GM23338 (cell line): ENCODE measurements at regions not wholly inside any gene's neighbourhood (a gene's known extent, or its start where the extent isn't known, plus 50 kb on each side); places are given as distances from the start of the nearest gene placed in this dataset.

ENCODE experiments used
- ATAC-seq: fragments of 200-7000 bp; cut with Tn5 transposase; 3 replicates; pipeline ENCODE4 v1.9.1; 2020
- DNase-seq: peaks from one replicate; pipeline ENCODE4 v3.0.0-alpha.2; 2015; ENCODE audit warnings: low spot score
- H2AFZ ChIP-seq: fragments of 200-600 bp; sonication (generic); 2 replicates; pipeline ENCODE4 v1.8.0; 2016; ENCODE audit warnings: antibody characterized with exemption, mild to moderate bottlenecking, moderate library complexity
- H3F3A ChIP-seq: fragments of 200-600 bp; sonication (generic); replicated peaks from 2 replicates; pipeline ENCODE4 v1.8.0; 2017; ENCODE audit warnings: antibody characterized with exemption, mixed run types, low read depth
- H3K27ac ChIP-seq: fragments of 200-600 bp; sonication (generic); 2 replicates; pipeline ENCODE4 v1.6.1; 2016; ENCODE audit warnings: low read depth
- H3K27me3 ChIP-seq: fragments of 200-600 bp; sonication (generic); 2 replicates; pipeline ENCODE4 v1.8.0; 2016; ENCODE audit warnings: mild to moderate bottlenecking, mixed run types, moderate library complexity; ENCODE audit not compliant: insufficient read depth
- H3K36me3 ChIP-seq: fragments of 200-600 bp; sonication (generic); 2 replicates; pipeline ENCODE4 v1.8.0; 2016; ENCODE audit warnings: mild to moderate bottlenecking; ENCODE audit not compliant: insufficient read depth
- H3K4me1 ChIP-seq: fragments of 200-600 bp; sonication (generic); 2 replicates; pipeline ENCODE4 v1.8.0; 2016; ENCODE audit warnings: mild to moderate bottlenecking, moderate library complexity; ENCODE audit not compliant: insufficient read depth
- H3K4me2 ChIP-seq: fragments of 200-600 bp; sonication (generic); 2 replicates; pipeline ENCODE4 v1.7.1; 2017; ENCODE audit warnings: mixed run types
- H3K4me3 ChIP-seq: fragments of 200-600 bp; sonication (generic); 2 replicates; pipeline ENCODE4 v1.6.1; 2016; ENCODE audit warnings: mixed run types
- H3K79me2 ChIP-seq: fragments of 200-600 bp; sonication (generic); replicated peaks from 2 replicates; pipeline ENCODE4 v1.8.0; 2017; ENCODE audit warnings: mild to moderate bottlenecking; ENCODE audit not compliant: insufficient read depth
- H3K9me2 ChIP-seq: fragments of 200-600 bp; sonication (generic); 2 replicates; pipeline ENCODE4 v1.8.0; 2017; ENCODE audit not compliant: insufficient read depth
- H4K20me1 ChIP-seq: fragments of 200-600 bp; sonication (generic); replicated peaks from 2 replicates; pipeline ENCODE4 v1.8.0; 2017; ENCODE audit warnings: mild to moderate bottlenecking; ENCODE audit not compliant: insufficient read depth
- H3K27ac Mint-ChIP-seq: 2 replicates; pipeline ENCODE4 v1.8.0; 2020; ENCODE audit warnings: inconsistent platforms, mild to moderate bottlenecking, moderate library complexity, mixed read lengths
- H3K27me3 Mint-ChIP-seq: 3 replicates; pipeline ENCODE4 v1.8.0; 2022; ENCODE audit warnings: low read depth, mild to moderate bottlenecking, moderate library complexity, mixed read lengths, inconsistent platforms; ENCODE audit not compliant: insufficient read depth, poor library complexity
- H3K36me3 Mint-ChIP-seq: 3 replicates; pipeline ENCODE4 v1.8.0; 2021; ENCODE audit warnings: low read depth, mild to moderate bottlenecking, inconsistent platforms, moderate library complexity, mixed read lengths
- H3K4me1 Mint-ChIP-seq: 3 replicates; pipeline ENCODE4 v1.8.0; 2020; ENCODE audit warnings: mild to moderate bottlenecking, inconsistent platforms, mixed read lengths
- H3K4me3 Mint-ChIP-seq: 3 replicates; pipeline ENCODE4 v1.8.0; 2021; ENCODE audit warnings: moderate library complexity, mild to moderate bottlenecking, inconsistent platforms, mixed read lengths
- H3K9me3 Mint-ChIP-seq: 3 replicates; pipeline ENCODE4 v1.8.0; 2020; ENCODE audit warnings: moderate library complexity, mild to moderate bottlenecking, inconsistent platforms, mixed read lengths
- CREB1 ChIP-seq: fragments of 250-450 bp; sonication (Bioruptor Pico); IDR thresholded peaks from 2 replicates; pipeline ENCODE4 v1.5.0; 2020; ENCODE audit warnings: low read depth, mild to moderate bottlenecking, moderate library complexity
- ETS1 ChIP-seq: IDR thresholded peaks from 2 replicates; pipeline ENCODE4 v1.6.1; 2016; ENCODE audit warnings: antibody characterized with exemption
- EZH2 ChIP-seq: fragments of 200-600 bp; sonication (generic); IDR thresholded peaks from one replicate; pipeline ENCODE4 v1.8.0; 2017; ENCODE audit warnings: antibody characterized with exemption, mild to moderate bottlenecking, low read depth; ENCODE audit not compliant: unreplicated experiment
- EZH2phosphoT487 ChIP-seq: fragments of 200-600 bp; sonication (generic); IDR thresholded peaks from one replicate; pipeline ENCODE4 v1.8.1; 2018; ENCODE audit warnings: antibody characterized with exemption; ENCODE audit not compliant: unreplicated experiment
- ZNF114 ChIP-seq: fragments of 250-450 bp; sonication (Bioruptor Pico); IDR thresholded peaks from 2 replicates; pipeline ENCODE4 v1.5.0; 2020; ENCODE audit warnings: mild to moderate bottlenecking, moderate library complexity
- ZNF331 ChIP-seq: fragments of 250-450 bp; sonication (Bioruptor Pico); IDR thresholded peaks from 2 replicates; pipeline ENCODE4 v1.5.0; 2020; ENCODE audit warnings: low read depth, mild to moderate bottlenecking, moderate library complexity
- TF ChIP-seq, protein P1 (sequence below), 2 experiments: fragments of 200-600 bp in 1 of 2; sonication (generic) in 1 of 2; conservative IDR thresholded peaks; 2 replicates each; pipeline versions ENCODE4 v1.5.1 to v1.6.1; 2016 to 2017; ENCODE audit warnings: antibody characterized with exemption in 2 of 2, low read depth in 2 of 2, mild to moderate bottlenecking in 2 of 2, moderate library complexity in 1 of 2

DNA sequence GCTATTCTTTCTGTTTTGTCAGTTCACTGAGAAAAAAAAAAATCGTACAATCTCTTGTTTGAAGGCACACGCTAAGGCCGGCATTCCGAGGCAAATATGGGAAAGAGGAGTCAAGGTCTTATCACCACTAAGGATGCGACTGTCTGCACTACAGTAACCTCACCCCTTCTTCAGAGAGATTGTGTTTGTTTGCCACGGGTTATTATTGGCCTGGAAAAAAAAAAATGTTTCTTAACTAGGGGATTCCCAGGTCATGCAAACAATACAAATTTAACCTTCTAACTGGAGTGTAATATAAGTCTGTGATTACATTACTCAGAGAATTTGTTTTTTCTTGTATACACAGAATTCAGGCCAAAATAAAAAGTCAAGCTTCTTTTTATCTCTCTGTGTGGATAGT, 168.3 kb downstream of the TMA16 start:
- Mint-ChIP-seq H3K27me3 (peaks cover 1% of the 10 kb centered on the region), H3K27ac (peak overlapping the region; percentile 26; the same call in 1 of the 2 replicates), H3K4me3 (no peak overlapping the region), H3K4me1 (no peaks in the 10 kb centered on the region), H3K36me3 (no peaks in the 10 kb centered on the region), H3K9me3 (peaks cover 6% of the 10 kb centered on the region; the same call in 2 of the 3 replicates)
- H3K27me3 ChIP-seq: no peaks in the 10 kb centered on the region
- H3K36me3 ChIP-seq: no peaks in the 10 kb centered on the region
- no peak overlapping the region for H3K4me2 ChIP-seq
- H4K20me1 ChIP-seq: no peaks in the 10 kb centered on the region
- no peaks in the 10 kb centered on the region for H3K4me1 ChIP-seq
- H3K9me2 ChIP-seq: no peaks in the 10 kb centered on the region
- peak overlapping the region; percentile 89; the same call in 1 of the 2 replicates for H2AFZ ChIP-seq
- no peak overlapping the region for H3K27ac ChIP-seq
- no peak for ATAC-seq
- no peaks in the 10 kb centered on the region for H3F3A ChIP-seq
- no peak overlapping the region for H3K4me3 ChIP-seq
- no peaks in the 10 kb centered on the region for H3K79me2 ChIP-seq
- no peak for DNase-seq
- TF ChIP-seq, protein P1, sequence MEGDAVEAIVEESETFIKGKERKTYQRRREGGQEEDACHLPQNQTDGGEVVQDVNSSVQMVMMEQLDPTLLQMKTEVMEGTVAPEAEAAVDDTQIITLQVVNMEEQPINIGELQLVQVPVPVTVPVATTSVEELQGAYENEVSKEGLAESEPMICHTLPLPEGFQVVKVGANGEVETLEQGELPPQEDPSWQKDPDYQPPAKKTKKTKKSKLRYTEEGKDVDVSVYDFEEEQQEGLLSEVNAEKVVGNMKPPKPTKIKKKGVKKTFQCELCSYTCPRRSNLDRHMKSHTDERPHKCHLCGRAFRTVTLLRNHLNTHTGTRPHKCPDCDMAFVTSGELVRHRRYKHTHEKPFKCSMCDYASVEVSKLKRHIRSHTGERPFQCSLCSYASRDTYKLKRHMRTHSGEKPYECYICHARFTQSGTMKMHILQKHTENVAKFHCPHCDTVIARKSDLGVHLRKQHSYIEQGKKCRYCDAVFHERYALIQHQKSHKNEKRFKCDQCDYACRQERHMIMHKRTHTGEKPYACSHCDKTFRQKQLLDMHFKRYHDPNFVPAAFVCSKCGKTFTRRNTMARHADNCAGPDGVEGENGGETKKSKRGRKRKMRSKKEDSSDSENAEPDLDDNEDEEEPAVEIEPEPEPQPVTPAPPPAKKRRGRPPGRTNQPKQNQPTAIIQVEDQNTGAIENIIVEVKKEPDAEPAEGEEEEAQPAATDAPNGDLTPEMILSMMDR (conservative IDR thresholded peaks at IDR 0.05; ENCODE audit: low read depth in 2 of 2): no peak
- no peak for TF ChIP-seq EZH2

- Histone ChIP-seq H2AFZ (no peak overlapping the region), H3K79me2 (no peaks in the 10 kb centered on the region), H3K36me3 (no peaks in the 10 kb centered on the region), H3F3A (no peaks in the 10 kb centered on the region), H3K27me3 (no peaks in the 10 kb centered on the region), H3K4me1 (no peaks in the 10 kb centered on the region), H3K9me2 (no peaks in the 10 kb centered on the region), H3K4me2 (no peak overlapping the region), H4K20me1 (no peaks in the 10 kb centered on the region), H3K27ac (no peak overlapping the region), H3K4me3 (no peak overlapping the region)
- Mint-ChIP-seq H3K9me3 (0 out of 3 replicates have a peak, but pooled peaks cover 4% of the 10 kb centered on the region), H3K4me1 (no peaks in the 10 kb centered on the region), H3K36me3 (no peaks in the 10 kb centered on the region), H3K27me3 (no peaks in the 10 kb centered on the region), H3K4me3 (no peak overlapping the region), H3K27ac (no peak overlapping the region)
- DNase-seq: no peak
- ATAC-seq: 0 out of 3 replicates have a peak, but pooled peaks have one; percentile 33
- TF ChIP-seq EZH2phosphoT487: no peak
- TF ChIP-seq ZNF114: no peak
- no peak for TF ChIP-seq ETS1
- no peak for TF ChIP-seq CREB1 (CRISPR knock-in tag)
- no peak for TF ChIP-seq EZH2
- TF ChIP-seq ZNF331: no peak
- TF ChIP-seq, protein P1 (conservative IDR thresholded peaks at IDR 0.05; ENCODE audit: low read depth in 2 of 2): no peak
Measured at GRCh38 chr4:163663454-163664225, 169.2 kb downstream of the TMA16 start.
